GM18499 (cell line): ENCODE measurements at regions not wholly inside any gene's neighbourhood (a gene's known extent, or its start where the extent isn't known, plus 50 kb on each side); places are given as distances from the start of the nearest gene placed in this dataset.
"Not testable (repeated sequence)": the region's sequence is repeated elsewhere in the genome, so short reads cannot be mapped to it uniquely, and the experiment has no call there.

ENCODE experiments used
- ATAC-seq: cut with Tn5 transposase; IDR thresholded peaks from one replicate; pipeline ENCODE4 v1.9.1; 2021; ENCODE audit warnings: moderate number of reproducible peaks; ENCODE audit not compliant: insufficient read depth, unreplicated experiment

DNA sequence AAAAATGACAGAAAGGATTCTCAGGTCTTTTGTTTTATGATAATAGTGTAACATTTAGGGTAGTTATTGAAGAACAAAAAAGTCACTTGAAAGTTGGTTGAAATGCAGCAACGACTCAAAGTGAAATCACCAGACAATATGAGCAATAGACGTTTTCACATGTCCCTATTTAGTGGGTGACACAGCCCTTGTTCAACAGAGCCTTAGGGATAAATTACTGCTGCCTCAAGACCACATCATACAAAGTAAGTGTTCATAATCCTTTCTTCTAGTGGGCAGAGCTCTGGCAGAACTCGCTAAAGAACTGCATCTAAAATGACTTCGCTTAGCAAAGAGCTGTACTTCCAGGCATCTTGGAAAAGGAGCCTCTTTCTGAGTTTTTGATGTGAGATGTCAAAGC lies 128.5 kb upstream of the LMNTD1 start:
- no peak for ATAC-seq

DNA sequence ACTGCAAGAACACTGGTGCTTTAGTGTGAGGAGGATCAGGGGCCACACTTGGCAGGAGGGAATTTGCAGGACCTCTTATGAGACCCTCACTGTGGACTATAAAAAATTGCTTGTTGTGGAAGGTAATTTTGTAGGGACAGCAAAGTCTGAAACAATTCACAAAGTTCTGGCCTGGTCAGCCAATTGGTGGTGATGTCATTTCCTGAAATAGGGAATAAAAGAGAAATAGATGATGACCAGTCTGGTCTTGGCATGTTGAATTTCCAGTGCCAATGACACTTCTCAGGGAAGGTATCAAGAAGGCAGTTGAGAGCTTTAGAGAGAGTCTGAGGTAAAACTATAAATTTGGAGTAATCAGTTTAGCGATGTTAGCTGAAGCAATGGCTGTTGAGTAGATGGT lies 129.3 kb upstream of the LMNTD1 start:
- no peak for ATAC-seq

DNA sequence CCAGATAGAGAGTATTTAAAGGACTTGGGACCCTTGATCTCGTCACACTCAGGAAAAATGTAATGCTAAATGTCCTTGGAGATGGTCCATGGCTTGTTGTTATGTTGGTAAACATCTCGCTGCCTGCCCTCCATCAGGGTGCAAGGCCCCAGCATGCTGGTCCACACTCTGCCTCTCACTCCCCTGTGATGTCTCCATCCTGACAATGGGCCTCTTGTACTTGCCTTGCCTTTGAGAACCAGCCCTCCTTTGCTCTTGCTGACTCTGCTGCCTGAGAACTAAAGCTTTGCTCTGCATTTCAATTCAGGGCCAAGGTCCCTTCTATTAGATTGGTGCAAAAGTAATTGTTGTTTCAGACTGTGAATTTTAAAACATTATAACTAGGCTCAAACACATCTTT lies 131.0 kb upstream of the LMNTD1 start:
- ATAC-seq, result no peak

DNA sequence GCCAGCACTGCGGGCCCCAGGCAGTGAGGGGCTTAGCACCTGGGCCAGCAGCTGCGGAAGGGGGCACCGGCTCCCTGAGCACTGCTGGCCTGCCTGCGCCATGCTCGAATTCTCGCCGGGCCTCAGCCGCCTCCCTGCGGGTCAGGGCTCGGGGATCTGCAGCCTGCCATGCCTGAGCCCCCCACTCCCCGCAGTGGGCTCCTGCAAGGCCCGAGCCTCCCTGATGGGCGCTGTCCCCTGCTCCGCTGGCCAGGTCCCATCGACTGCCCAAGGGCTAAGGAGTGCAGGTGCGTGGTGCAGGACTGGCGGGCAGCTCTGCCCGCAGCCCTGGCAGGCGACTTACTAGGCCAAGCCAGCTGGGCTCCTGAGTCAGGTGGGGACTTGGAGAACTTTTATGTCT lies 133.3 kb upstream of the LMNTD1 start:
- no peak for ATAC-seq

DNA sequence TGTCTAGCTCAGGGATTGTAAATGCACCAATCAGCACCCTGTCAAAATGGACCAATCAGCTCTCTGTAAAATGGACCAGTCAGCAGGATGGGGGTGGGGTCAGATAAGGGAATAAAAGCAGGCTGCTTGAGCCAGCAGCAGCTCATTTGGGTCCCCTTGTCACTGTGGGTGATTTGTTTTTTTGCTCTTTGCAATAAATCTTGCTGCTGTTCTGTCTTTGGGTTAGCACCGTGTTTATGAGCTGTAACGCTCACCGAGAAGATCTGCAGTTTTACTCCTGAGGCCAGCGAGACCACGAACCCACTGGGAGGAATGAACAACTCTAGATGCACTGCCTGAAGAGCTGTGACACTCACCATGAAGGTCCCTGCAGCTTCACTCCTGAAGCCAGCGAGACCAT lies 134.1 kb upstream of the LMNTD1 start:
- ATAC-seq, result no peak

DNA sequence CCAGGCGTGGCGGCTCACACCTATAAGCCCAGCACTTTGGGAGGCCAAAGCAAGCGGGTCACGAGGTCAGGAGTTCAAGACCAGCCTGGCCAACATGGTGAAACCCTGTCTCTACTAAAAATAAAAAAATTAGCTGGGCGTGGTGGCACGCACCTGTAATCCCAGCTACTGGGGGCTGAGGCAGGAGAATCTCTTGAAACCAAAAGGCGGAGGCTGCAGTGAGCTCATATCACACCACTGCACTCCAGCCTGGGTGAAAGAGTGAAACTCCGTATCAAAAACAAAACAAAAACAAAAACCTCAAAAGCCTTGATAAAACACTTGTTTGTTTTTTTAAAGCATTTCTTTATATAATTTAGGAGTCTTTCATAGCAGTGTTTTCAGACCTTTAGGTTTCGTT lies 135.8 kb upstream of the LMNTD1 start:
- ATAC-seq, result not testable (repeated sequence)

DNA sequence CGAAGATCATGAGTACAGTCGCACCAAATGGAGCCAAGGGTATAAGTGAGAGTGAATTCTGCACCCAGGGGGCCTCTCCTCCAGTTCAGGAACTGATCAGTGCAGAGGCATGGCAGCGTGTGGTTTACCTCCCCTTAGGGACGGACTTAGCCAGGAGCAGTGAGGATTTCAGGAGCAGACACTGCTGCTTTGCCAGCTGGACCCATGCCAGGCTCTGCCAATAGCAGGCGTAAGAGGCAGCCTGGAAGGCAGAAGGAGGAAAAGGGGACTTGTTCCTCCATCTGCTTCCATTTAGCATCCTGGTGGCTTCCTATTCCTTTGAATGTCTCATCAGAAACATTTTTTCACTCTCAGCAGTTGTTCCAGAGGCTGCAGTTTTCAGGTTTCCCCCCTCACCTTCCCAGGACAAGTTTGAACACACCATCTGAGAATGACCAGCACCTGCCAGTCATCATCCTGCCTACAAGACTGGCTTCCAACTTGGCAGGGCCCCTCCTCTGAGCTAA lies 137.0 kb upstream of the LMNTD1 start:
- no peak for ATAC-seq

DNA sequence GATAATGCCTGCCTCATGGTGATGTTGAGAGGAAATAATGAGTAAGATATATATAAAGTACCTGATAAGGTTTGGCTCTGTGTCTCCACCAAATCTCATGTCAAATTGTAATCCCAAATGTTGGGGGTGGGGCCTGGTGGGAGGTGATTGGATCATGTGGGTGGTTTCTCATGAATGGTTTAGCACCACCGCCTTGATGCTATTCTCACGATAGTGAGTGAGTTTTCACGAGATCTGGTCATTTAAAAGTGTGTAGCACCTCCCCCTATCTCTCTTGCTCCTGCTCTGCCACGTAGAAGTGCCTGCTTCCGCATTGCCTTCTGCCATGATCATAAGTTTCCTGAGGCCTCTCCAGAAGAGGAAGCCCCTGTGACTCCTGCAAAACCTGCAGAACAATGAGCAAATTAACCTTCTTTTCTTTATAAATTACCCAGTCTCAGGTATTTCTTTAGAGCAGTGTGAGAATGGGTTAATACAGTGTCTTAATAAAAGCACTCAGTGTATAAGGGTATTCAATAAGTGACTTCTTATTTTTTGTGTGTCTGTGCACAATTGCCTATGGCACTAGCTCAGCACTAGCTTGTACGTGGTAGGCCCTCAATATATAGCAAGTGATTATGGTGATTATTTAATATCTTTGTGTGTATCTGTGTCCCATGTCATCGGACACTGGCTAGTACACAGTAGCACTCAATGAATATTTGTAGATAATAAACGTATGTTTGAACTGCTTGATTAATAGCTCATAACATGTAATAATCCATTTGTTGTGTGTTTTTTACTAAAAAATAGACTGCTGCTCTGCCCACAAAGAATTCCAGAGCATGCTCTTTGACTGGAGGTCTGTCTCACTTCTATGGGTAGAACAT lies 138.1 kb upstream of the LMNTD1 start:
- no peak for ATAC-seq

DNA sequence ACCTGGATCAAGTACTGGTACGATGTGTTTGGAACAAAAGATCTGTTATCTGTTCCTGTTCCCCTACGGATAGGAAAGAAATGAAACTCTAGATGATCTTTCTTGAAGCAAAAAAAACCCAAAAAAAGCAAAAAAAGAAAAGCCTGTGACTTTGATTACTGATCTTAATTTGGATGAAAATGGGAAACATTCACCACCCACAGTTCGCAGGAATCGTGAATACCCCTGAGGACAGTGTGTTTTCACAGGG lies 138.7 kb upstream of the LMNTD1 start:
- ATAC-seq, result no peak

DNA sequence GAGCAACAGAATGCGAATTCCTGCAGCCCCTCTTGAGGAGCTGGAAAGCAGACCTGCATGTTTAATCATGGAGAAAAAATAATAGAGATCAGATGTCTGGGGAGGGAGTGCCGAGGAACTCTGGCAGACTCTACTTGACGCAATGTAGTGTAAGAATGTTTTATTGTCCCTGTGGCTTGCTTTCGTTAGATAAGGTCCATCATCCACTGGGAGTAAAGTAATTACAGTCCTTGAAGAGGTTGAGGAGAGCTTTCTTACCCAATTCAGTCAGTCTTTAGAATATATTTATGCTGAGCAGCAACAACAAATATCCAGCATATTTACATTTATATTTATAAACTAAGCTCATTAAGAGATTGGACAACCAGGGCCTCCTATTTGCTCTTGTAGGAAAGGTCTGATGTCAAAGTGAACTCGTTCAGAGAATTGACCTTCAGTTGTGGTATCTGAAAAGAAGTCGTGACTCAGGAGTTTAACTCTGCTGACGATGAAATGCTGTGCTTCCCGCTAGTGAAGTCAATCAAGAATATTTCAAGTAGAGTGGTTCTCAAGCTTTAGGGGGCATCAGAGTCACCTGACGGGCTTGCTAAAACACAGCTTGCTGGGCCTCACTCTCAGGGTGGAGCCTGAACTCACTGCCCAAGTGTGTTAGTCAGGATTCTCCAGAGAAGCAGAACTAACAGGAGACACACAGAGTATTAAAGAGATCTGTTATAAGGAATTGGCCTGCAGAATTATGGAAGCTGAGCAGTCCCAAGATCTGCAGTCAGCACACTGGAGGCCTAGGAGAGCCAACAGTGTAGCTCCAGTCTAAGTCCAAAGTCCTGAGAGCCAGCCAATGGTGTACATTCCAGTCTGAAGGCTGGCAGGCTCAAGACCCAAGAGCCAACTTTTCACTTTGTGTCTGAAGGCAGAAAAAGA lies 139.3 kb upstream of the LMNTD1 start:
- ATAC-seq, result no peak

DNA sequence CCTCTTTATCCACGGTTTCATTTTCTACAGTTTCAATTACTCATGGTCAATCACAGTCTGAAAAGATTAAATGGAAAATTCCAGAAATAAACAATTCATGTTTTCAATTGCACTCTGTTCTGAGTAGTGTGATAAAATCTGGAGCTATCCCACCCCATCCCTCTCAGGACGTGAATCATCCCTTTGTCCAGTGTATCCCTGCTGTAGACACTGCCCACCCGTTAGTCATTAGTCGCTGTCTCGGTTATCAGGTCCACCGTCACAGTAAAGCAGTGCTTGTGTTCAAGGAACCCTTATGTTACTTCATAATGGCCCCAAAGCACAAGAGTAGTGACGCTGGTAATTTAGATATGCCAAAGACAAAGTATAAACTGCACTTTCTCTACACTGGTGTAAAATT lies 141.0 kb upstream of the LMNTD1 start:
- no peak for ATAC-seq

DNA sequence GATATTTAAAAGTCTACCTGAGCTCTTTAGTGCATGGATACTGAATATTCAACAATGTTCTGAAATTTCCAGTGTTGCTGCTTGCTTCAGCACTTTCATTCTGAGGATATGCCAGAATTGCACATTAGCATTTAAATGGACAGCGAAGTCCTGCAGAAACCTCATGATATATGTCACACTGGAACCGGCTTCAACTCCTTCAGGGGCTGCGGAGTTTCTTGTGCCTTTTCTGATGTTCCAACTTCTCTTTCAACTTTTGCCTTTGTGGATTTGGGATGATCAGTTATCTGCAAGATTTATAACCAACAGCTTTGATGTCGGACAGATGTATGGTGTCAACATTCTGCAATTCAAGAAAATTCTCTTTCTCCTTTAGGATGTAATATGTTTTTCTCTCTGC lies 142.5 kb upstream of the LMNTD1 start:
- ATAC-seq, result no peak

DNA sequence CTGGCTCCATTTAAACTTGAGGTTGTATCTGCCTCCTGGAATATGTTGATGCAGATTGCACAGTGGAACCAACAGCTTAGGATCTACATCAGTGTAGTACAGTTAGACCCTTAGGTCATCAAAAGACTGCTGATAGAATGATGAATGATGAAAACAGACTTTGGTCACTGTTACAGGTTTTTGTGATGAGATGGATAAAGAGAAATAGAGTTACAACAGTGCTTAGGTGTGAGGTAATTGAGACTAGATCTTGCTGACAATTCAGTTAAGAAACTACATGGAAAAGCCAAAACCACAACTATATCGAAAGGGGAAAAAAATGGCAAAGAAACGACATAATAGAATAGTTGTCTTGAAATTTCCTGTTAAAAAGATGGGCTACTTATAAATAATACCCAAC lies 145.7 kb upstream of the LMNTD1 start:
- no peak for ATAC-seq

DNA sequence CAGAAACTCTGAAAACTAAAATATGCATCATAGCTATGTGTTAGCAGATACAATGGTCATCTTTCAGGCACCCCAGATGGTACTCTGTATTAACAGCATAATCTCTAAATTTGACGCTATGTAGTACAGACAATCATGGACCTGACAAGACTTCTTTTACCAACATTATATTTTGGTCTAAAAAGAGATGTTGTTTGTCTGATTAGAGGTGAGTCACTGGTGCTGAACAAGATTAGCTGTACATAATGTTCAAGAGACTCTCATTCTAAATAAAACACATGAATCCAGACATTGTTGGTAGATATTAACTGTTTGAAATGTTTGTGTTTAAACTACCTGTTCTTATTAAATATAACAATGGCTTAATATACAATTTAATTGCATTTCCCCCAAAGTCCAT lies 146.4 kb upstream of the LMNTD1 start:
- no peak for ATAC-seq

DNA sequence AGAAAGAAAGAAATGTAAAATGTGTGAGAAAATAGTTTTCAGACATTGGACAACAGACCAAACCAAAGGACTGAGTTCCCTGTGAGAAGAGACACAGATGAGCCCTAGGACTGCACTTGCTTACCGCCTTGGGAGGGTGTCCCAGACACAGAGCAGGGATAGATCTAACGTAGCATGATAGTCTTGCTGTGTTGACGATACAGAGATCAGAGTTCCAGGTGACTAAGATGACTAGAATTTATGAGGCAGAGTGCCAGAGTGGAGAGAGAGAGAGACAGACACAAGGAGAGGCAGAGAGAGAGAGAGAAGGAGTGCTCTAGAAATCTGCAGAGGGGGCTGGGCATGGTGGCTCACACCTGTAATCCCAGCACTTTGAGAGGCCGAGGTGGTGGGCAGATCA lies 148.2 kb upstream of the LMNTD1 start:
- no peak for ATAC-seq

DNA sequence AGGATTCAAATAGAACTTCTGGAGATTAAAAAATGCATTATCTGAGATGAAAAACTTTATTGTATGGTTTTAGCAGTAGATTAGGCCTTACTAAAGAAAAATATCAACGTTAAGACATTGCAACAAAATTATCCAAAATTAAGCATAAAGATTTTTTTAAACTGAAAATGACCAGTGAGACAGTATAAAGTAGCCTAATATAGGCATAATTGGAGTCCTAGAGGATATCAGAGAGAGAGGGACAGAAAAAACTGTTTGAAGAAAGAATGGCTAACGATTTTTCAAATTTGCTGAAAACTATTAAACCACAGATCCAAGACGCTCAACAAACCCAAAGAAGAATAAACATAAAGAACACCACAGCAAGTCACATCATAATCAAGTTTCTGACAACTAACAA lies 149.5 kb upstream of the LMNTD1 start:
- ATAC-seq, result no peak

DNA sequence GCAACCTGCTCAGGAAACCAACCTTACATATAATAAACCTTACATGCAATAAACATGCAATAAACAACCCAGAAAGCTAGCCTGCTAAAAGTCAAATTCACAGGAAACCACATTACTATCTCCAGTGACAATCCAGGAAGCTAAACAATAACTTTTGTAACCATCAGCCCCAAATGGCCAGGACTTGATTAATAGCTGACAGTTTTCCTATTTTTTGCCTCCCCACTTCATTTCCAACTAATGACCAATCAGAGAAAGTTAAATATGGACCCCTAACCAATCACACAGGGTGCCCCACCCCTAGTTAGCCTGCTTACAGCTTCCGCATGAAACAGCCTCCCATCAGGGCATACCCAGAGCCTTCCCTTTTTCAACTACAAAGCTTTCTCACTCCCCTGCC lies 152.2 kb upstream of the LMNTD1 start:
- no peak for ATAC-seq

DNA sequence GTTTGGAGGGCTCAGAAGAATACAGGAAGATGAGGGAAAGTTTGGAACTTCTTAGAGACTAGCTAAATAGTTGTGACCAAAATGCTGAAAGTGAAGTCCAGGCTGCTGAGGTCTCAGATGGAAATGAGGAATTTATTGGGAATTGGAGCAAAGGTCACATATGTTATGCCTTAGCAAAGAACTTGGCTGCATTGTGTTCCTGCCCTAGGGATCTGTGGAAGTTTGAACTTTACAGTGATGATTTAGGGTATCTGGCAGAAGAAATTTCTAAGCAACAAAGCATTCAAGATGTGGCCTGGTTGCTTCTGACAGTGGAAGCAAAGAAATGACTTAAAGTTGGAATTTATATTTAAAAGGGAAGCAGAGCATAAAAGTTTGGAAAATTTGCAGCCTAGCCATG lies 153.6 kb upstream of the LMNTD1 start:
- ATAC-seq, result not testable (repeated sequence)

DNA sequence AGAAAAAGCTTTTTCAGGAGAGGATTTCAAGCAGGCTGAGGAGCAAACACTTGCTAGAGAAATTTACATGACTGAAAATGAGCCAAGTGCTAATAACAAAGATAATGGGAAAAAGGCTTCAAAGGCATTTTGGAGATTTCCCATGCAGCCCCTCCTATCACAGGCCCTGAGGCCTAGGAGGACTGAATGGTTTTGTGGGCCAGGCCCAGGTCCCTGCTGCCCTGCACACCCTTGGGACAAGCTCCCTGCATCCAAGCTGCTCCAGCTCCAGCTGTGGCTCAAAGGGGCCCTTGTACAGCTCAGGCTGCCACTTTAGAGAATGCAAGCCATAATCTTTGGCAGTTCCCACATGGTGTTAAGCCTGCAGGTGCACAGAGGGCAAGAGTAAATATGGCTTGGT lies 154.0 kb upstream of the LMNTD1 start:
- no peak for ATAC-seq

DNA sequence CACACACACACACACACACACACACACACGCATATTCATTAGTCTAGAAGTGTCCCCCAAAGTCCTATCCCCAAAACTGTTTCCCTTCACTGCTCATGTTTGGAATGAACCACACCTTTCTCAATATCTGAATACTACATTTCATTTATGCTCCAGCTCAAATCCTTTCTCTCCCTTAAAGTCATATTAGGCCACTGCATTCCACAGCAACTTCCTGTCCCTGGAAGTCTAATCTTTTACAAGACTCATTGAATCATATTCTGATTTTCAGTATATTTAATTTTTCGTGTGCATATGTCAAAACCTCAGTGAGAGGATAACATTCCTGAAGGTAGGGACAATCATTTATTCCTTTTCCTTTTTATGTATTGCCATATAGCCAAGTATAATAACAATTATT lies 155.6 kb upstream of the LMNTD1 start:
- ATAC-seq, result no peak

DNA sequence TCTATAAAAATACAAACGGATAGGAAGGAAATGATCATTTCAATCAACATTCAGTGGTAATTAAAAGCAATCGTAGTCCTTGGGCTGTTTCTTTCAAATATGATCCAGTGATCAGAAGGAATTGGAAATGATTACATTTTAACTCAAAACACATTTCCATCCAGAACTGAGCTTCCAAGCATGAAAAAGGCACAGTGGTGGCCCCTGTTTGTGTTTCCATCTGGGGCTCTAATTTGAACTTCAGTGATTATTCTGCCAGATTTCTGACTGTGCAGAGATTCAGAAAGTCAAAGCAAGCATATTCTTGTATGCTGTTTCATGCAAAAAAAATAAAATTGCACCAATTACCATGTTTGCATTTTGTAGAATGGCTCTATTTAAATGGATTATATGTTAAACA lies 157.0 kb upstream of the LMNTD1 start:
- no peak for ATAC-seq
